ENCODE measurements at regions not wholly inside any gene's neighbourhood (a gene's known extent, or its start where the extent isn't known, plus 50 kb on each side); places are given as distances from the start of the nearest gene placed in this dataset.

DNA sequence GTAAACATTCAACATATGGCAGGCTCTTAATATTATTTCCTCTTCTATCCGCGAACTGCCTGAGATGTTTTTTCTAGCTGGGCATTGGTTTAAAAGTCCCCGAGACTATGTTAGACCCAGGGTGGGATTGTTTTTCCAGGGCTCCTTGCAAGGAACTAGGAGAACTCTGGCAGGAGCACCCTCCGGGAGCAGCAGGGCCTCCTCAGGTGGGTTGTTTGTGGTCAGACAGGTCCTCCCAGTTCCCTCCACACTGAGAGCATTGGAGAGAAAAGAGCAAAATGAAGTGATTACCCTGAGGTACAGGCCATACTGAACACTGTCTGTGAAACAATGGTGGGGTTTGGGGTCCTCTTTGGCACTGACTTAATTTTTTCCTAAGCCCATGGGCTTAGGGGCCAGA is 115.9 kb upstream of the LGALSL start:
- Mint-ChIP-seq H3K4me1 (ENCODE audit: unreplicated experiment) (peaks cover 12% of the 10 kb centered on the region), H3K27ac (ENCODE audit: unreplicated experiment) (no peak overlapping the region), H3K36me3 (ENCODE audit: unreplicated experiment) (no peaks in the 10 kb centered on the region), H3K9me3 (ENCODE audit: unreplicated experiment) (peaks cover 6% of the 10 kb centered on the region), H3K4me3 (ENCODE audit: unreplicated experiment) (no peak overlapping the region), H3K27me3 (ENCODE audit: unreplicated experiment) (peaks cover 8% of the 10 kb centered on the region)
- TF ChIP-seq, protein P1, sequence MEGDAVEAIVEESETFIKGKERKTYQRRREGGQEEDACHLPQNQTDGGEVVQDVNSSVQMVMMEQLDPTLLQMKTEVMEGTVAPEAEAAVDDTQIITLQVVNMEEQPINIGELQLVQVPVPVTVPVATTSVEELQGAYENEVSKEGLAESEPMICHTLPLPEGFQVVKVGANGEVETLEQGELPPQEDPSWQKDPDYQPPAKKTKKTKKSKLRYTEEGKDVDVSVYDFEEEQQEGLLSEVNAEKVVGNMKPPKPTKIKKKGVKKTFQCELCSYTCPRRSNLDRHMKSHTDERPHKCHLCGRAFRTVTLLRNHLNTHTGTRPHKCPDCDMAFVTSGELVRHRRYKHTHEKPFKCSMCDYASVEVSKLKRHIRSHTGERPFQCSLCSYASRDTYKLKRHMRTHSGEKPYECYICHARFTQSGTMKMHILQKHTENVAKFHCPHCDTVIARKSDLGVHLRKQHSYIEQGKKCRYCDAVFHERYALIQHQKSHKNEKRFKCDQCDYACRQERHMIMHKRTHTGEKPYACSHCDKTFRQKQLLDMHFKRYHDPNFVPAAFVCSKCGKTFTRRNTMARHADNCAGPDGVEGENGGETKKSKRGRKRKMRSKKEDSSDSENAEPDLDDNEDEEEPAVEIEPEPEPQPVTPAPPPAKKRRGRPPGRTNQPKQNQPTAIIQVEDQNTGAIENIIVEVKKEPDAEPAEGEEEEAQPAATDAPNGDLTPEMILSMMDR (IDR thresholded peaks at IDR 0.05): no peak
- DNase-seq (ENCODE audit: extremely low spot score, unreplicated experiment): no peak

DNA sequence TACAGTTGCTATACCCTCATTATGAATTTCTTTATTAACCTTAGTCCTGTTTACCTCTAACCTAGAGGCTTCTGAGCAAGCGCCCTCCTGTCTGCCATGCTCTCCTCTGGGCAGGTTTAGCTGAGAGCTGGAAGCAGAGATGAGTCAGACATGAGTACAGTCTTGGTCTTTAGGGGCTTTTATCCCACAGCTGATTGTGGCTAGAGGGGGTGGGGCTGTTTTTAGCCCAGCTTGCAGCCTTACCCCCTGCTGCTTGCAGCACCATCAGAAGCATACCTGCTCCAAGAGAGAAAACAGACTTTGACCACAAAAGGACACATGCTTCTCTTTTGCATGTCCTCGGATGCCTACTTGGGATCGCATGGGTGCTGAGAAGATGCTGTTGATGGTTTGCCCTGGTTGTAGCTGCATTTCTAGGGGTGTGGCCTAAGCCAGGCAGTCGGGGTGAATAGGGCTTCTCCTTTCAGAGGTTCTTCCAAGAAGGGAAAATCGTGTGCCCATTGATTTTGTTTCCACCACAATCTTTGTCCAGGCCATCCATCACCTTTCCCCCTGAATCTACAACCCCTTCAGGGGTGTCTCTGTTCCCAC is 115.0 kb upstream of the LGALSL start:
- H3K4me3 Mint-ChIP-seq (ENCODE audit: unreplicated experiment): no peak overlapping the region
- H3K27me3 Mint-ChIP-seq (ENCODE audit: unreplicated experiment): peaks cover 9% of the 10 kb centered on the region
- H3K36me3 Mint-ChIP-seq (ENCODE audit: unreplicated experiment): no peaks in the 10 kb centered on the region
- peaks cover 6% of the 10 kb centered on the region for H3K9me3 Mint-ChIP-seq (ENCODE audit: unreplicated experiment)
- H3K4me1 Mint-ChIP-seq (ENCODE audit: unreplicated experiment): peaks cover 12% of the 10 kb centered on the region
- DNase-seq (ENCODE audit: extremely low spot score, unreplicated experiment): no peak
- no peak overlapping the region for H3K27ac Mint-ChIP-seq (ENCODE audit: unreplicated experiment)
- TF ChIP-seq, protein P1 (IDR thresholded peaks at IDR 0.05): no peak

DNA sequence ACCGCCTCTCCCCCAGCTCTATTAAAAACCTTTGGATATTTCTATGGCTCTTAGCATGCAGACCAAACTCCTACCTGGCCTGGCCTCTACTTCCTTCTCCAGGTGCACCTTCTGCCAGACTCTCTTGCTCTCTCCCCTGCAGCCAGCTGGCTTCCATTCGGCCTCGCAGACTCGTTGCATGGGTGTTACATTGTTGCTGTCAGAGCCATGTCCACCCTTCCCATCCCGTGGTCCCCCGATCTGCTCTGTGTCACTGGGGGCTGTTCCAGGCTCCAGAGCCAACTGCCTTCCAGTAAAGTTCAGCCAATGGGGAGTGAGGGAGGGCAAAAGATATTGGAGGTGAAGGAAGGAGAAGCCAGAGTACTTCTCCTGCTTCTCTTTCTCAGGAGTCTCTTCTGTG is 112.5 kb upstream of the LGALSL start:
- Mint-ChIP-seq H3K4me1 (ENCODE audit: unreplicated experiment) (peaks cover 12% of the 10 kb centered on the region), H3K27ac (ENCODE audit: unreplicated experiment) (no peak overlapping the region), H3K36me3 (ENCODE audit: unreplicated experiment) (no peaks in the 10 kb centered on the region), H3K9me3 (ENCODE audit: unreplicated experiment) (peaks cover 2% of the 10 kb centered on the region), H3K4me3 (ENCODE audit: unreplicated experiment) (no peak overlapping the region), H3K27me3 (ENCODE audit: unreplicated experiment) (peaks cover 11% of the 10 kb centered on the region)
- TF ChIP-seq, protein P1 (IDR thresholded peaks at IDR 0.05): no peak
- no peak for DNase-seq (ENCODE audit: extremely low spot score, unreplicated experiment)

DNA sequence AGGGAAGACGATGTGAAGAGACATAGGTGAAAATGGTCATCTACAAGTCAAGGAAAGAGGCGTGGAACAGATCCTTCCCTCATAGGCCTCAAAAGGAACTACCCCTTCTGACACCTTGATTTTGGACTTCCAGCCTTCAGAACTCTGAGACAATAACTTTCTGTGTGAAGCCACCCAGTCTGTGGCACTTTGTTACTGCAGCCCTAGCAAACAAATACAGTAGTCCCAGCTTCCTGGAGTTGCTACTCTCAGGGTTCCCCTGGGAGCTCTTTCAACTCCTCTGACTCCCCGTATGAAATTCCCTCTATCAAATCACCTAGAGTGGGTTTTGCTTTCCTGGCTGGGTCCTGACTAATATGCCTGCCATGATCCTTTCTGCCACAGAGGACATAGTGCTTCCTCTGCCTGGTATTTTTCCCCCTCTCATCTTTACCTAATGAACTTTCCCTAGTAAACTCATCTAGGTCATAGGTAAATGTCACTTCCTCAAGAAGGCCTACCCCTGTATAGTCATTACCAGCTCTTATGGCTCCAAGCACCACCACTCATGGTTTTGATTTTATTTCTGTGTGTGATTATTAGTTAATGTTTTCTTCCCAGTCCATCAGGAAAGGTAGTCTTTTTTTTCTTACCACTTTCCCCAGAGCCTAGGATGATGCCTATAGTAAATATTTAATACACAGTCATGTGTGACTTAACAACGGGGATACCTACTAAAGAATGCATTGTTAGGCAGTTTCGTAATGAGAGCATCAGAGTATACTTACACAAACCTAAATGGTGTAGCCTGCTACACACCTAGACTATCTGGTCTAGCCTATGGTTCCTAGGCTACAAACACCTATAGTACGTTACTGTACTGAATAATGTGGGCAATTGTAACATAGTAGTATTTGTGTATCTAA is 111.5 kb upstream of the LGALSL start:
- no peak overlapping the region for H3K27ac Mint-ChIP-seq (ENCODE audit: unreplicated experiment)
- H3K9me3 Mint-ChIP-seq (ENCODE audit: unreplicated experiment): no peaks in the 10 kb centered on the region
- H3K36me3 Mint-ChIP-seq (ENCODE audit: unreplicated experiment): no peaks in the 10 kb centered on the region
- H3K27me3 Mint-ChIP-seq (ENCODE audit: unreplicated experiment): peaks cover 11% of the 10 kb centered on the region
- H3K4me3 Mint-ChIP-seq (ENCODE audit: unreplicated experiment): no peak overlapping the region
- H3K4me1 Mint-ChIP-seq (ENCODE audit: unreplicated experiment): peaks cover 12% of the 10 kb centered on the region
- no peak for DNase-seq (ENCODE audit: extremely low spot score, unreplicated experiment)
- TF ChIP-seq, protein P1 (IDR thresholded peaks at IDR 0.05): no peak

DNA sequence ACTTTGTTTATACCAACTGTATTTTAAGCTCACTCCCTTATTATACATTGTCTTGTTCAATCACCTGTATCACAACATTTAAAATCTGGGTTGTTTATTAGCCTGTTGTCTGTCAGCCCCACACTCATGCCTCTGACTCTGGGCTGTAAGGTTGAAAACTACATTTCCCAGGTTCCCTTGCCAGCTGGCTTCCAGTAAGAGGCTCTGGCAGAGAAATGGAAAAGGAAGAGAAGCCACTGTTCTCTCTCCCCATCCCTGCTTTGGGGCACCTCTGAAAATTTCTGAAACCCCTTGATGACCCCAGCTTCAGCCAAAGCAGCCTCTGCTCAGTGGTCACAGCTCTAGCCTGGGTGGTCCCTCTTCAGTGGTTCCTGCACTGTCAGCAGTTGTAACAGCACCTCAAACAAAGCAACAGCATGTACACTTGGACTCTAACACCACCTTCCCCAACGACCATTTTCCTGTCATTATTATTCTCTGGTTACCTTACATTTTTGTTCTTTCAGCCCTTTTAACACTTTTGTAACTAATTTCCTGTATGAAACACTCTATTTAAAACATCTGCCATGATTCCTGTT is 108.9 kb upstream of the LGALSL start:
- Mint-ChIP-seq H3K36me3 (ENCODE audit: unreplicated experiment) (no peaks in the 10 kb centered on the region), H3K4me3 (ENCODE audit: unreplicated experiment) (no peak overlapping the region), H3K9me3 (ENCODE audit: unreplicated experiment) (no peaks in the 10 kb centered on the region), H3K27ac (ENCODE audit: unreplicated experiment) (no peak overlapping the region), H3K4me1 (ENCODE audit: unreplicated experiment) (peaks cover 11% of the 10 kb centered on the region), H3K27me3 (ENCODE audit: unreplicated experiment) (peaks cover 11% of the 10 kb centered on the region)
- TF ChIP-seq, protein P1 (IDR thresholded peaks at IDR 0.05): no peak
- DNase-seq (ENCODE audit: extremely low spot score, unreplicated experiment): no peak
